MM.1S (cell line): ENCODE measurements at regions not wholly inside any gene's neighbourhood (a gene's known extent, or its start where the extent isn't known, plus 50 kb on each side); places are given as distances from the start of the nearest gene placed in this dataset.
"Not testable (repeated sequence)": the region's sequence is repeated elsewhere in the genome, so short reads cannot be mapped to it uniquely, and the experiment has no call there.

Experiments used
- DNase-seq: peaks from one replicate; pipeline ENCODE4 v3.0.0-alpha.2; 2015
- H2AFZ ChIP-seq: fragments of 300-600 bp; sonication (generic); 2 replicates; pipeline ENCODE4 v1.6.0; 2016; ENCODE audit warnings: antibody characterized with exemption, low read length
- H3F3A ChIP-seq: fragments of 300-600 bp; sonication (generic); 2 replicates; pipeline ENCODE4 v1.6.1; 2016; ENCODE audit warnings: mild to moderate bottlenecking, antibody characterized with exemption, low read length, moderate library complexity, mixed read lengths; ENCODE audit not compliant: insufficient read depth
- H3K27ac ChIP-seq: fragments of 300-600 bp; sonication (generic); 2 replicates; pipeline ENCODE4 v1.5.1; 2016; ENCODE audit warnings: mild to moderate bottlenecking, low read length
- H3K27me3 ChIP-seq: fragments of 300-600 bp; sonication (generic); replicated peaks from 2 replicates; pipeline ENCODE4 v1.6.0; 2016; ENCODE audit warnings: low read length; ENCODE audit not compliant: insufficient read depth
- H3K36me3 ChIP-seq: fragments of 300-600 bp; sonication (generic); replicated peaks from 2 replicates; pipeline ENCODE4 v1.6.1; 2016; ENCODE audit warnings: mild to moderate bottlenecking, low read length, mixed read lengths; ENCODE audit not compliant: insufficient read depth
- H3K4me1 ChIP-seq: fragments of 300-600 bp; sonication (generic); 2 replicates; pipeline ENCODE4 v1.6.1; 2016; ENCODE audit warnings: low read length, mixed read lengths
- H3K4me2 ChIP-seq: fragments of 300-600 bp; sonication (generic); 2 replicates; pipeline ENCODE4 v1.6.0; 2016; ENCODE audit warnings: low read depth, low read length
- H3K4me3 ChIP-seq: fragments of 300-600 bp; sonication (generic); 2 replicates; pipeline ENCODE4 v1.5.1; 2016; ENCODE audit warnings: low read length, mixed read lengths
- H3K79me2 ChIP-seq: fragments of 300-600 bp; sonication (generic); 2 replicates; pipeline ENCODE4 v1.6.1; 2016; ENCODE audit warnings: mixed run types, low read length, mixed read lengths
- H3K9ac ChIP-seq: fragments of 300-600 bp; sonication (generic); 2 replicates; pipeline ENCODE4 v1.6.1; 2016; ENCODE audit warnings: low read length, mixed read lengths
- H3K9me2 ChIP-seq: fragments of 300-600 bp; sonication (generic); replicated peaks from 2 replicates; pipeline ENCODE4 v1.6.1; 2016; ENCODE audit warnings: mild to moderate bottlenecking, low read length, mixed read lengths; ENCODE audit not compliant: insufficient read depth
- H3K9me3 ChIP-seq: fragments of 300-600 bp; sonication (generic); replicated peaks from 2 replicates; pipeline ENCODE4 v1.6.1; 2016; ENCODE audit warnings: mild to moderate bottlenecking, low read length, mixed read lengths; ENCODE audit not compliant: insufficient read depth
- H4K20me1 ChIP-seq: fragments of 300-600 bp; sonication (generic); 2 replicates; pipeline ENCODE4 v1.6.1; 2016; ENCODE audit warnings: mild to moderate bottlenecking, low read length, moderate library complexity, mixed read lengths; ENCODE audit not compliant: insufficient read depth
- EZH2 ChIP-seq: fragments of 300-600 bp; sonication (generic); optimal IDR thresholded peaks from 2 replicates; pipeline ENCODE3; 2017; ENCODE audit warnings: low read depth, mild to moderate bottlenecking, antibody characterized with exemption, low read length, mixed read lengths
- EZH2phosphoT487 ChIP-seq: fragments of 300-600 bp; sonication (generic); IDR thresholded peaks from 2 replicates; pipeline ENCODE4 v1.6.1; 2018; ENCODE audit warnings: antibody characterized with exemption, low read length
- TF ChIP-seq, protein P1 (sequence below): fragments of 300-600 bp; sonication (generic); IDR thresholded peaks from 2 replicates; pipeline ENCODE4 v1.5.1; 2016; ENCODE audit warnings: antibody characterized with exemption, low read length, mixed read lengths

DNA sequence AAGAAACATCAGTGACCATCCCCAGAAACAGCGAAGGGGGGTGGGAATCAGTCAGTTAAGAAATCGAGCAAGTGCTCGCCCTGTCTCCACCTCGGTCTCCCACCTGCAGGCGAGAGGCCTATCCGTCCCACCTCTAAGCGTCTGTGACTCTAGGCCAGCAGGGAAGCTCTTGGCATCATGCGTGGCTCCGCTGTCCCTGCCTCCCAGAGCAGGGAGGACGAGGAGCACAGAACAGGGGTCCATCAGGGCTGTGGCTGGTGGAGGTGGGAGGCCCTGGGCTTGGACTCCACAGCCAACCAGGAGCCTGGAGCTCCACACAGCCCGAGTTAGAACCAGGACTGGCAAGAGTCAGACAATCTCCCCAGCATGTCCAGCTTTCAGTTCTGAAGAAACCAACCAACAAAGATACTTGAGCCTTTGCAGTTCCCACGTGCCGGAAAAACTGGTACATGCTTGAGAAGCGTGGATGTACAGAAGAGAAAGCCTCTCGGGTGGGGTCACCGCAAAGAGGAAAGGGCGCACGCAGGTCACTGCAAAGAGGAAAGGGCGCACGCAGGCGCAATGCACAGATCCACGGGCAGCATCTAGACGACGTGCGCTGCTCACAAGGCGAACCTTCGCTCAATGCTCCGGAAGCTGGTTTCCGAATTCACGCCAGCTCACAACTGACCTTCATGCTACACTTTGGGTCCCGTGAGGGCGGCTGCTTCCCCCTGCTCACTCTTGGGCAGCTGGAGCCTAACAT, 104.5 kb upstream of the ALKAL2 start:
- Histone ChIP-seq H3K4me3 (no peak overlapping the region), H3F3A (no peaks in the 10 kb centered on the region), H3K36me3 (no peaks in the 10 kb centered on the region), H3K9ac (no peak overlapping the region), H3K27ac (no peak overlapping the region), H3K4me2 (no peak overlapping the region), H4K20me1 (no peaks in the 10 kb centered on the region), H3K9me3 (no peaks in the 10 kb centered on the region), H2AFZ (no peak overlapping the region), H3K79me2 (no peaks in the 10 kb centered on the region), H3K4me1 (no peaks in the 10 kb centered on the region), H3K9me2 (no peaks in the 10 kb centered on the region), H3K27me3 (no peaks in the 10 kb centered on the region)
- no peak for DNase-seq
- TF ChIP-seq EZH2, result no peak
- TF ChIP-seq, protein P1, sequence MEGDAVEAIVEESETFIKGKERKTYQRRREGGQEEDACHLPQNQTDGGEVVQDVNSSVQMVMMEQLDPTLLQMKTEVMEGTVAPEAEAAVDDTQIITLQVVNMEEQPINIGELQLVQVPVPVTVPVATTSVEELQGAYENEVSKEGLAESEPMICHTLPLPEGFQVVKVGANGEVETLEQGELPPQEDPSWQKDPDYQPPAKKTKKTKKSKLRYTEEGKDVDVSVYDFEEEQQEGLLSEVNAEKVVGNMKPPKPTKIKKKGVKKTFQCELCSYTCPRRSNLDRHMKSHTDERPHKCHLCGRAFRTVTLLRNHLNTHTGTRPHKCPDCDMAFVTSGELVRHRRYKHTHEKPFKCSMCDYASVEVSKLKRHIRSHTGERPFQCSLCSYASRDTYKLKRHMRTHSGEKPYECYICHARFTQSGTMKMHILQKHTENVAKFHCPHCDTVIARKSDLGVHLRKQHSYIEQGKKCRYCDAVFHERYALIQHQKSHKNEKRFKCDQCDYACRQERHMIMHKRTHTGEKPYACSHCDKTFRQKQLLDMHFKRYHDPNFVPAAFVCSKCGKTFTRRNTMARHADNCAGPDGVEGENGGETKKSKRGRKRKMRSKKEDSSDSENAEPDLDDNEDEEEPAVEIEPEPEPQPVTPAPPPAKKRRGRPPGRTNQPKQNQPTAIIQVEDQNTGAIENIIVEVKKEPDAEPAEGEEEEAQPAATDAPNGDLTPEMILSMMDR, result no peak
- no peak for TF ChIP-seq EZH2phosphoT487

DNA sequence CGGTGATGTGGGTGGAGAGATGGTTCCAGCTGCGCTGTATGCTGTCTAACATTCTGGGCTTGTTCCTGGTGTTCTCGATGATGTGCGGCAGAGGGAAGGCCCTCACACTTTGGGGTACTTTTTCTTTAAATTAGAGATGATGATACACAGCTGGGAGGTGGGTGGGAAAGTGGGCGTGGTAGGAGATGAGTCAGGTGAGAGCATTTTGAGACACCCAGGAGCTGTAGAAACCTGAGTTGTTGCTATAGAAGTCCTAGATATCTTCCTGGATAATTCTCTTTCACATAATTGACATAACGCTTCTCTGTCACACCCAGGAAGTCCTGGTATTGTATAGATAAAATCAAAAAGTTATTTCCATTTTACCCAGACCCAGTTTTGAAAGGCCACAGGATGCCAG, 103.8 kb upstream of the ALKAL2 start:
- H3K4me3 ChIP-seq, result no peak overlapping the region
- no peak overlapping the region for H3K27ac ChIP-seq
- H2AFZ ChIP-seq, result no peak overlapping the region
- no peaks in the 10 kb centered on the region for H3K9me2 ChIP-seq
- H3K27me3 ChIP-seq, result no peaks in the 10 kb centered on the region; the same call in 1 of the 2 replicates
- no peaks in the 10 kb centered on the region for H3K36me3 ChIP-seq
- no peak for DNase-seq
- no peaks in the 10 kb centered on the region for H4K20me1 ChIP-seq
- no peaks in the 10 kb centered on the region for H3K4me1 ChIP-seq
- H3K4me2 ChIP-seq, result no peak overlapping the region
- H3F3A ChIP-seq, result no peaks in the 10 kb centered on the region
- TF ChIP-seq EZH2, result no peak
- TF ChIP-seq, protein P1, result no peak
- TF ChIP-seq EZH2phosphoT487, result no peak
- no peaks in the 10 kb centered on the region for H3K9me3 ChIP-seq
- no peaks in the 10 kb centered on the region for H3K79me2 ChIP-seq
- H3K9ac ChIP-seq, result no peak overlapping the region

DNA sequence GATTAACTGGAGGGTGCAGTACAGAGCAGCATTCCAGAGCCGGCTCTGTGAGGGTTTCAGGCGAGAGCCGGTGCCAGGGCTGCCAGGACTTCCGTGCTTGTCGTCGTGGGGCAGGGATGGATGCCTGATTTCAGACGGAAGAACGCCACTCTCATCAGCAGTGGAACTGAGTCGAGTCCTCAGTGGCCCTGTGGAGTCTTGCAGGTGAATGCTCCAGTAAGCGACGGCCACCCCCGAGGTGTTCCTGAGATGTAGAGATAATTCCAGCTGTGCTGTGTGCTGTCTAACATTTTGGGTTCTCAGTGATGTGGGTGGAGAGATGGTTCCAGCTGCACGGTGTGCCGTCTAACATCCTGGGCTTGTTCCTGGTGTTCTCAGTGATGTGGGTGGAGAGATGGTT, 103.1 kb upstream of the ALKAL2 start:
- Histone ChIP-seq H3K36me3 (no peaks in the 10 kb centered on the region), H3K9me2 (no peaks in the 10 kb centered on the region), H3K79me2 (no peaks in the 10 kb centered on the region), H3K9me3 (no peaks in the 10 kb centered on the region), H3K9ac (no peak overlapping the region), H4K20me1 (no peaks in the 10 kb centered on the region), H3K4me2 (no peak overlapping the region), H2AFZ (no peak overlapping the region), H3K27ac (no peak overlapping the region), H3K27me3 (no peaks in the 10 kb centered on the region; the same call in 1 of the 2 replicates), H3K4me3 (no peak overlapping the region), H3K4me1 (no peaks in the 10 kb centered on the region), H3F3A (no peaks in the 10 kb centered on the region)
- DNase-seq, result no peak
- TF ChIP-seq EZH2 (no peak), EZH2phosphoT487 (no peak)
- TF ChIP-seq, protein P1, result no peak

DNA sequence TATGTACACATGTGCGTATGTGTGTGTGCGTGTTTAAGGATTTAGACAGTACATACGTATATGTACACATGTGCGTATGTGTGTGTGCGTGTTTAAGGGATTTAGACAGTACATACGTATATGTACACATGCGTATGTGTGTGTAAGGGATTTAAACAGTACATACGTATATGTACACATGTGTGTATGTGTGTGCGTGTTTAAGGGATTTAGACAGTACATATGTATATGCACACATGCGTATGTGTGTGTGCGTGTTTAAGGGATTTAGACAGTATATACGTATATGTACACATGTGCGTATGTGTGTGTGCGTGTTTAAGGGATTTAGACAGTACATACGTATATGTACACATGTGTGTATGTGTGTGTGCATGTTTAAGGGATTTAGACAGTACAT, 102.1 kb upstream of the ALKAL2 start:
- DNase-seq, H3K36me3 ChIP-seq, H2AFZ ChIP-seq, H3K79me2 ChIP-seq, H3F3A ChIP-seq, H3K4me2 ChIP-seq, H3K9ac ChIP-seq, H3K9me2 ChIP-seq, H3K4me3 ChIP-seq, H3K9me3 ChIP-seq, H3K27ac ChIP-seq, H3K4me1 ChIP-seq, H3K27me3 ChIP-seq, H4K20me1 ChIP-seq: not testable (repeated sequence)

DNA sequence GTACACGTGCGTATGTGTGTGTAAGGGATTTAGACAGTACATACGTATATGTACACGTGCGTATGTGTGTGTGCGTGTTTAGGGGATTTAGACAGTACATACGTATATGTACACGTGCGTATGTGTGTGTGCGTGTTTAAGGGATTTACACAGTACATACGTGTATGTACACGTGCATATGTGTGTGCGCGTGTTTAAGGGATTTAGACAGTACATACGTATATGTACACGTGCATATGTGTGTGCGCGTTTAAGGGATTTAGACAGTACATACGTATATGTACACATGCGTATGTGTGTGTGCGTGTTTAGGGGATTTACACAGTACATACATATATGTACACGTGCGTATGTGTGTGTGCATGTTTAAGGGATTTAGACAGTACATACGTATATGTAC, 100.9 kb upstream of the ALKAL2 start:
- not testable (repeated sequence) for H4K20me1 ChIP-seq, H3K9me3 ChIP-seq, DNase-seq, H3K9me2 ChIP-seq, H3K79me2 ChIP-seq, H3K9ac ChIP-seq, H3K4me1 ChIP-seq, H3F3A ChIP-seq, H3K27me3 ChIP-seq, H3K4me2 ChIP-seq, H3K27ac ChIP-seq, H2AFZ ChIP-seq, H3K36me3 ChIP-seq, H3K4me3 ChIP-seq
